Panc1 (cell line): ENCODE measurements at regions not wholly inside any gene's neighbourhood (a gene's known extent, or its start where the extent isn't known, plus 50 kb on each side); places are given as distances from the start of the nearest gene placed in this dataset.

Experiments used
- ATAC-seq: fragments of 200-7000 bp; cut with Tn5 transposase; 2 replicates; pipeline ENCODE4 v1.9.1; 2020; ENCODE audit warnings: mild to moderate bottlenecking, moderate library complexity
- BruUV-seq: library from RNA; stranded (reverse); fragments of 400-500 nt; replicated peaks from 2 replicates; lab custom pipeline; 2021; lab: Mats Ljungman, UMichigan
- CTCF ChIA-PET: fragments of 300-600 bp; sonication (Branson Sonifier 250); formaldehyde crosslinking; loops from one replicate; lab custom pipeline; 2022; ENCODE audit warnings: antibody characterized with exemption; lab: Charles Lee
- POLR2A ChIA-PET: fragments of 300-600 bp; sonication (Branson Sonifier 250); formaldehyde crosslinking; loops from one replicate; lab custom pipeline; 2022; ENCODE audit warnings: antibody characterized with exemption; lab: Charles Lee
- DNase-seq: peaks from one replicate; pipeline ENCODE4 v3.0.0-alpha.2; 2010; ENCODE audit warnings: low read depth, low spot score
- H3K27ac ChIP-seq: 2 replicates; pipeline ENCODE4 v1.5.1; 2011; ENCODE audit warnings: mild to moderate bottlenecking, low read length, inconsistent platforms
- H3K27me3 ChIP-seq: fragments of 200-500 bp; sonication (Bioruptor generic); 2 replicates; pipeline ENCODE4 v1.6.0; 2014; ENCODE audit warnings: low read length, inconsistent platforms; ENCODE audit not compliant: control insufficient read depth, insufficient read depth
- H3K36me3 ChIP-seq: fragments of 200-500 bp; sonication (Bioruptor generic); 2 replicates; pipeline ENCODE4 v1.5.1; 2014; ENCODE audit warnings: inconsistent platforms, mild to moderate bottlenecking, low read length, moderate library complexity; ENCODE audit not compliant: control insufficient read depth, insufficient read depth
- H3K4me1 ChIP-seq: 2 replicates; pipeline ENCODE4 v1.5.1; 2011; ENCODE audit warnings: inconsistent platforms, mild to moderate bottlenecking, low read length, moderate library complexity; ENCODE audit not compliant: control insufficient read depth, insufficient read depth
- H3K4me3 ChIP-seq, 2 experiments: 2 replicates each; pipeline ENCODE4 v1.5.1; 2011 to 2012; ENCODE audit warnings: low read depth in 2 of 2, low read length in 2 of 2, mild to moderate bottlenecking in 2 of 2, inconsistent platforms in 1 of 2, moderate library complexity in 1 of 2
- H3K9me3 ChIP-seq: fragments of 200-500 bp; sonication (Bioruptor generic); 2 replicates; pipeline ENCODE4 v1.5.1; 2014; ENCODE audit warnings: low read depth, mild to moderate bottlenecking, inconsistent platforms, low read length, moderate library complexity; ENCODE audit not compliant: control insufficient read depth, insufficient read depth
- CTCF ChIP-seq: fragments of 450-650 bp; IDR thresholded peaks from 2 replicates; pipeline ENCODE4 v1.5.1; 2017; ENCODE audit warnings: mild to moderate bottlenecking
- POLR2AphosphoS5 ChIP-seq: IDR thresholded peaks from 2 replicates; pipeline ENCODE4 v1.6.1; 2012; ENCODE audit warnings: mild to moderate bottlenecking, low read depth, low read length, moderate library complexity
- REST ChIP-seq, 2 experiments: IDR thresholded peaks; 2 replicates each; pipeline ENCODE4 v1.6.1; 2011 to 2012; ENCODE audit warnings: low read depth in 2 of 2, control low read depth in 1 of 2, low read length in 1 of 2, mild to moderate bottlenecking in 1 of 2, moderate library complexity in 1 of 2; ENCODE audit not compliant: insufficient read depth in 1 of 2
- SIN3A ChIP-seq: IDR thresholded peaks from 2 replicates; pipeline ENCODE4 v1.6.1; 2012; ENCODE audit warnings: low read depth, mild to moderate bottlenecking, low read length, moderate library complexity, borderline replicate concordance; ENCODE audit not compliant: insufficient read depth
- TCF7L2 ChIP-seq: IDR thresholded peaks from 2 replicates; pipeline ENCODE4 v1.6.1; 2011; ENCODE audit warnings: mild to moderate bottlenecking, low read depth, low read length, inconsistent platforms
- in situ Hi-C: cut with HindIII; loops from 2 replicates; pipeline ENCODE4 v1.10.0; 2016; ENCODE audit warnings: low sequenced_read_pairs, low pct_unique_long_range_greater_than_20kb
- intact Hi-C: fragments of 100-400 bp; cut with micrococcal nuclease; formaldehyde crosslinking; loops from one replicate; pipeline ENCODE4 v1.10.0; 2022; ENCODE audit not compliant: unreplicated experiment

GRCh38 chr3:73718326-73719110 is 93.8 kb upstream of the PDZRN3 start:
- H3K4me3 ChIP-seq, result no peak overlapping the region
- H3K4me1 ChIP-seq, result no peaks in the 10 kb centered on the region
- BruUV-seq, result no TSS peak
- no peaks in the 10 kb centered on the region for H3K36me3 ChIP-seq
- H3K27ac ChIP-seq, result no peak overlapping the region
- intact Hi-C loops (no loop called here), in situ Hi-C loops (no loop called here)
- ChIA-PET POLR2A (no interaction called here), CTCF (no interaction called here)
- no peaks in the 10 kb centered on the region for H3K9me3 ChIP-seq
- no peaks in the 10 kb centered on the region for H3K27me3 ChIP-seq
- ATAC-seq, result no peak
- DNase-seq, result no peak
- no peak for TF ChIP-seq SIN3A
- TF ChIP-seq CTCF, result no peak
- TF ChIP-seq POLR2AphosphoS5, result no peak
- no peak for TF ChIP-seq TCF7L2
- TF ChIP-seq REST (IDR thresholded peaks at IDR 0.05; ENCODE audit: insufficient read depth in 1 of 2, low read depth in 2 of 2, low read length in 1 of 2), result no peak

- no peak for DNase-seq
Measured at GRCh38 chr3:73716418-73716817, 91.7 kb upstream of the PDZRN3 start.

More at GRCh38 chr3:73716418-73716817, 91.7 kb upstream of the PDZRN3 start:
- no peaks in the 10 kb centered on the region for H3K36me3 ChIP-seq
- no TSS peak for BruUV-seq
- in situ Hi-C loops (no loop called here), intact Hi-C loops (no loop called here)
- H3K27me3 ChIP-seq, result no peaks in the 10 kb centered on the region
- H3K9me3 ChIP-seq, result no peaks in the 10 kb centered on the region
- ATAC-seq, result no peak
- no peak overlapping the region for H3K4me3 ChIP-seq
- TF ChIP-seq REST (IDR thresholded peaks at IDR 0.05; ENCODE audit: insufficient read depth in 1 of 2, low read depth in 2 of 2, low read length in 1 of 2) (no peak), SIN3A (no peak), POLR2AphosphoS5 (no peak), CTCF (no peak), TCF7L2 (no peak)
- ChIA-PET POLR2A (no interaction called here), CTCF (no interaction called here)
- H3K27ac ChIP-seq, result no peak overlapping the region
- H3K4me1 ChIP-seq, result no peaks in the 10 kb centered on the region
